ENCODE measurements at regions not wholly inside any gene's neighbourhood (a gene's known extent, or its start where the extent isn't known, plus 50 kb on each side); places are given as distances from the start of the nearest gene placed in this dataset.

DNA sequence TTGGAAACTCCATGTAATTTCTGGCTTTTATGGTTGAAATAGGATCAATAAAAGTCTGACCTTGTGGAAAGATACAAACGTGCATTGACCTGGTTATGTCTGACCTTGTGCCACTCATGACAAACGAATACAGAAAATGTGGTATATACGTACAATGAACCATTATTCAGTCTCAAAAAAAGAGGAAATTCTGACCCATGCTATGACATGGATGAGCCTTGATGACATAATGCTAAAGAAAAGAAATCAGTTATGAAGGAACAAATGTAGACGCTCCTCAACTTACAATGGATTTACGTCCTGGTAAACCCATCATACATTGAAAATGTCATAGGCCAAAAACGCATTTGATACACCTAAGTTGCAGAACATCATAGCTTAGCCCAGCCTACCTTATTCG, 309.7 kb upstream of the SULF2 start:
- H3K4me3 ChIP-seq (ENCODE audit: low read depth in 1 of 2, low read length in 2 of 2) = no peak overlapping the region
- ATAC-seq (ENCODE audit: insufficient read depth, low read depth) (no peak), DNase-seq (no peak)
- no peaks in the 10 kb centered on the region for H3K79me2 ChIP-seq (ENCODE audit: insufficient read depth, low read length)
- no peak overlapping the region for H3K9ac ChIP-seq (ENCODE audit: low read depth, low read length)
- no peak for TF ChIP-seq EZH2 (IDR thresholded peaks at IDR 0.05; ENCODE audit: borderline replicate concordance, low read depth, low read length, severe bottlenecking)
- TF ChIP-seq, protein P1, sequence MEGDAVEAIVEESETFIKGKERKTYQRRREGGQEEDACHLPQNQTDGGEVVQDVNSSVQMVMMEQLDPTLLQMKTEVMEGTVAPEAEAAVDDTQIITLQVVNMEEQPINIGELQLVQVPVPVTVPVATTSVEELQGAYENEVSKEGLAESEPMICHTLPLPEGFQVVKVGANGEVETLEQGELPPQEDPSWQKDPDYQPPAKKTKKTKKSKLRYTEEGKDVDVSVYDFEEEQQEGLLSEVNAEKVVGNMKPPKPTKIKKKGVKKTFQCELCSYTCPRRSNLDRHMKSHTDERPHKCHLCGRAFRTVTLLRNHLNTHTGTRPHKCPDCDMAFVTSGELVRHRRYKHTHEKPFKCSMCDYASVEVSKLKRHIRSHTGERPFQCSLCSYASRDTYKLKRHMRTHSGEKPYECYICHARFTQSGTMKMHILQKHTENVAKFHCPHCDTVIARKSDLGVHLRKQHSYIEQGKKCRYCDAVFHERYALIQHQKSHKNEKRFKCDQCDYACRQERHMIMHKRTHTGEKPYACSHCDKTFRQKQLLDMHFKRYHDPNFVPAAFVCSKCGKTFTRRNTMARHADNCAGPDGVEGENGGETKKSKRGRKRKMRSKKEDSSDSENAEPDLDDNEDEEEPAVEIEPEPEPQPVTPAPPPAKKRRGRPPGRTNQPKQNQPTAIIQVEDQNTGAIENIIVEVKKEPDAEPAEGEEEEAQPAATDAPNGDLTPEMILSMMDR (IDR thresholded peaks at IDR 0.05; ENCODE audit: borderline replicate concordance, extremely low read depth, low read length, poor library complexity, severe bottlenecking) = no peak
- H3K27me3 ChIP-seq (ENCODE audit: insufficient read depth, low read length, poor library complexity) = no peaks in the 10 kb centered on the region
- H4K20me1 ChIP-seq (ENCODE audit: insufficient read depth, low read length) = no peaks in the 10 kb centered on the region
- no peak overlapping the region for H2AFZ ChIP-seq (ENCODE audit: low read depth, low read length)
- no peaks in the 10 kb centered on the region for H3K36me3 ChIP-seq (ENCODE audit: insufficient read depth, low read length)
- H3K9me3 ChIP-seq (ENCODE audit: insufficient read depth, low read length, severe bottlenecking) = no peaks in the 10 kb centered on the region
- H3K27ac ChIP-seq (ENCODE audit: low read length) = no peak overlapping the region
- no peaks in the 10 kb centered on the region for H3K4me1 ChIP-seq (ENCODE audit: insufficient read depth, low read length)
- H3K4me2 ChIP-seq (ENCODE audit: insufficient read depth, low read length) = no peak overlapping the region

DNA sequence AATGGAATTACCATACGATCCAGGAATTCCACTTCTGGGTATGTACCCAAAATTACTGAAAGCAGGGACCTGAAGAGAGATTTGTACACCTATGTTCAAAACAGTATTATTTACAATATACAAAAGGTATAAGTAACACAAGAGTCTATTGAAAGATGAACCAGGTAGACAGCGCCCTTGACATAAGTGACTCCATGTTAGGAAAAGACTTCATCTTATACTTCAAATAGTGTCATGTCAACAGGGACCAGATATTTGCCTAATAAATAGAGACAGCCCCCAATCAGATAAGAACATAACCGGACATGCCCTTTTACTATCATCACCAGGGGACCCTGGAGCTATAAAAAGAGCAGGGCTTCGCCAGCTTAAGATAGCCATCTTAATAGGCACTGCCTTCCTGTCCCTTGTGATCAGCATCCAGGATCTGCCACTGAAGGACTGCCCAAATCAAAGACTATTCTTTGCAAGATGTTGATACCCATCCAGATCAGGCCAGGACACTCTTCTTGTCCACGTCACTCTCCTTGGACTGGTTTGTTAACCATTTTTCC, 309.0 kb upstream of the SULF2 start:
- no peak overlapping the region for H3K4me2 ChIP-seq (ENCODE audit: insufficient read depth, low read length)
- no peak for ATAC-seq (ENCODE audit: insufficient read depth, low read depth)
- no peak overlapping the region for H3K4me3 ChIP-seq (ENCODE audit: low read depth in 1 of 2, low read length in 2 of 2)
- H3K36me3 ChIP-seq (ENCODE audit: insufficient read depth, low read length) = no peaks in the 10 kb centered on the region
- H2AFZ ChIP-seq (ENCODE audit: low read depth, low read length) = no peak overlapping the region
- H3K79me2 ChIP-seq (ENCODE audit: insufficient read depth, low read length) = no peaks in the 10 kb centered on the region
- no peaks in the 10 kb centered on the region for H3K27me3 ChIP-seq (ENCODE audit: insufficient read depth, low read length, poor library complexity)
- H3K9me3 ChIP-seq (ENCODE audit: insufficient read depth, low read length, severe bottlenecking) = no peaks in the 10 kb centered on the region
- no peaks in the 10 kb centered on the region for H3K4me1 ChIP-seq (ENCODE audit: insufficient read depth, low read length)
- DNase-seq = no peak
- no peak overlapping the region for H3K9ac ChIP-seq (ENCODE audit: low read depth, low read length)
- H3K27ac ChIP-seq (ENCODE audit: low read length) = no peak overlapping the region
- TF ChIP-seq EZH2 (IDR thresholded peaks at IDR 0.05; ENCODE audit: borderline replicate concordance, low read depth, low read length, severe bottlenecking) = no peak
- TF ChIP-seq, protein P1 (IDR thresholded peaks at IDR 0.05; ENCODE audit: borderline replicate concordance, extremely low read depth, low read length, poor library complexity, severe bottlenecking) = no peak
- no peaks in the 10 kb centered on the region for H4K20me1 ChIP-seq (ENCODE audit: insufficient read depth, low read length)

DNA sequence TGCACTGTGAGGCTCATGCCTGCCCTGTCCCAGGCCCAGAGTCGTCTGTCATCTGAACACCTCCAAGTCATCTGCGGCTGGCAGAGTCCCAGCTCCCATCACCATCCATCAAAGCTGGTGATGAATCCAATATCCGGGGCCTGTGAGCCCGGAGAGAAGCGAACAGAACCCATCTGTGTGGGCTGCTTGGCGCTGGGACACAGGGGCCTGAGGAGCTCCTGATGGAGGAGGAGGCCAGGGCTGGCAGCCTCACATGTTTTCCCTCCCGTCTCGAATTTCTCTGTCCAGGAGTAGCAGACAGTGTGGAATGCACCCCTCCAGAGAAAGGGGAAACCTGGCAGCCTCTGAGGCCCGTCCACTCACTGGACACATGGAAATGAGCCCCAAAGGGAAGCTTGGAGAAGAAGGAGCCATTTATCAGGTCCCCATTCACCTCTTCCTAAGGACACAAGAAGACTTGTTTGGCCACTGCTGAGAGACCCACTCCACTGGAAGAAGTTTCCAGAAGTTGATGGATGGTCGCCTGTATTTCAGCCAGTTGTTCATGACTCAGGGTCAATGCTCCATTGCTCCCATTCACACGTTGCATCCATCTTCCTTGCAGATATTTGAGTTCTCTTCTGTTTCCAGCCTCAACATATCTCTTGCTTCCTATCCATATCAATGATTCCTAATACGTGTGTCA, 307.5 kb upstream of the SULF2 start:
- H3K36me3 ChIP-seq (ENCODE audit: insufficient read depth, low read length) = no peaks in the 10 kb centered on the region
- TF ChIP-seq, protein P1 (IDR thresholded peaks at IDR 0.05; ENCODE audit: borderline replicate concordance, extremely low read depth, low read length, poor library complexity, severe bottlenecking) = no peak
- TF ChIP-seq EZH2 (IDR thresholded peaks at IDR 0.05; ENCODE audit: borderline replicate concordance, low read depth, low read length, severe bottlenecking) = no peak
- DNase-seq = no peak
- no peak for ATAC-seq (ENCODE audit: insufficient read depth, low read depth)
- no peaks in the 10 kb centered on the region for H3K9me3 ChIP-seq (ENCODE audit: insufficient read depth, low read length, severe bottlenecking)
- no peak overlapping the region for H3K9ac ChIP-seq (ENCODE audit: low read depth, low read length)
- no peak overlapping the region for H3K27ac ChIP-seq (ENCODE audit: low read length)
- H3K4me2 ChIP-seq (ENCODE audit: insufficient read depth, low read length) = no peak overlapping the region
- H2AFZ ChIP-seq (ENCODE audit: low read depth, low read length) = no peak overlapping the region
- no peak overlapping the region for H3K4me3 ChIP-seq (ENCODE audit: low read depth in 1 of 2, low read length in 2 of 2)
- H4K20me1 ChIP-seq (ENCODE audit: insufficient read depth, low read length) = no peaks in the 10 kb centered on the region
- H3K79me2 ChIP-seq (ENCODE audit: insufficient read depth, low read length) = no peaks in the 10 kb centered on the region
- no peaks in the 10 kb centered on the region for H3K4me1 ChIP-seq (ENCODE audit: insufficient read depth, low read length)
- no peaks in the 10 kb centered on the region for H3K27me3 ChIP-seq (ENCODE audit: insufficient read depth, low read length, poor library complexity)
